Upper lobe of left lung (tissue), 4 donors: ENCODE measurements at regions not wholly inside any gene's neighbourhood (a gene's known extent, or its start where the extent isn't known, plus 50 kb on each side); places are given as distances from the start of the nearest gene placed in this dataset.

Experiments used
- EP300 ChIP-seq, 4 donors: sonication (generic); formaldehyde crosslinking; IDR thresholded peaks; one replicate each; pipeline ENCODE4 v1.5.1; 2017; ENCODE audit warnings: antibody characterized with exemption in 4 of 4, control low read depth in 2 of 4
- TF ChIP-seq, protein P1 (sequence below), 6 experiments: fragments of 450-650 bp in 4 of 6; fragments of 200-600 bp in 2 of 6; sonication (generic) in 2 of 6; IDR thresholded peaks; one replicate each; pipeline ENCODE4 v1.5.1; 2016 to 2019; ENCODE audit warnings: antibody characterized with exemption in 6 of 6

DNA sequence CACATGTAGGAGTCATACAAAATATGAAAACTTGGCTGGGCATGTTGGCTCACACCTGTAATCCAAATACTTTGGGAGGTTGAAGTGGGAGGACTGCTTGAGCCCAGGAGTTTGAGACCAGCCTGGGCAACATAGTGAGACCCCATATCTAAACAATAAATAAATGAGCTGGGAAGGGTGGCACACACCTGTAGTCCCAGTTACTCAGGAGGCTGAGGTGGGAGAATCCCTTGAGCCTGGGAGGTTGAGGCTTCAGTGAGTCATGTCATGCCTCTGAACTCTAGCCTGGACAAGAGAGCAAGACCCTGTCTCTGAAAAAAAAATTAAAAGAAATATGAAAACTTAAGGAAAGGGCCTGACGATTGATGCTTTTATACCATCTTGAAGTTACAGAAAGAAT, 112.4 kb upstream of the RAI14 start:
- TF ChIP-seq, protein P1, sequence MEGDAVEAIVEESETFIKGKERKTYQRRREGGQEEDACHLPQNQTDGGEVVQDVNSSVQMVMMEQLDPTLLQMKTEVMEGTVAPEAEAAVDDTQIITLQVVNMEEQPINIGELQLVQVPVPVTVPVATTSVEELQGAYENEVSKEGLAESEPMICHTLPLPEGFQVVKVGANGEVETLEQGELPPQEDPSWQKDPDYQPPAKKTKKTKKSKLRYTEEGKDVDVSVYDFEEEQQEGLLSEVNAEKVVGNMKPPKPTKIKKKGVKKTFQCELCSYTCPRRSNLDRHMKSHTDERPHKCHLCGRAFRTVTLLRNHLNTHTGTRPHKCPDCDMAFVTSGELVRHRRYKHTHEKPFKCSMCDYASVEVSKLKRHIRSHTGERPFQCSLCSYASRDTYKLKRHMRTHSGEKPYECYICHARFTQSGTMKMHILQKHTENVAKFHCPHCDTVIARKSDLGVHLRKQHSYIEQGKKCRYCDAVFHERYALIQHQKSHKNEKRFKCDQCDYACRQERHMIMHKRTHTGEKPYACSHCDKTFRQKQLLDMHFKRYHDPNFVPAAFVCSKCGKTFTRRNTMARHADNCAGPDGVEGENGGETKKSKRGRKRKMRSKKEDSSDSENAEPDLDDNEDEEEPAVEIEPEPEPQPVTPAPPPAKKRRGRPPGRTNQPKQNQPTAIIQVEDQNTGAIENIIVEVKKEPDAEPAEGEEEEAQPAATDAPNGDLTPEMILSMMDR (IDR thresholded peaks at IDR 0.05), result no peak
- no peak for TF ChIP-seq EP300 (IDR thresholded peaks at IDR 0.05)
